Stimulated activated CD4-positive, alpha-beta T cell treated with anti-CD3 and anti-CD28 coated beads, Interleukin-4, amount 100 ng/mL, for 48 hours (primary cell): ENCODE measurements at regions not wholly inside any gene's neighbourhood (a gene's known extent, or its start where the extent isn't known, plus 50 kb on each side); places are given as distances from the start of the nearest gene placed in this dataset.

Experiments used
- DNase-seq, 2 donors: peaks; one replicate each; pipeline ENCODE4 v3.0.0-alpha.2; 2020; ENCODE audit warnings: low read depth in 2 of 2

GRCh38 chr17:45715787-45716186 is 68.3 kb upstream of the CRHR1 start:
- no peak for DNase-seq

DNA sequence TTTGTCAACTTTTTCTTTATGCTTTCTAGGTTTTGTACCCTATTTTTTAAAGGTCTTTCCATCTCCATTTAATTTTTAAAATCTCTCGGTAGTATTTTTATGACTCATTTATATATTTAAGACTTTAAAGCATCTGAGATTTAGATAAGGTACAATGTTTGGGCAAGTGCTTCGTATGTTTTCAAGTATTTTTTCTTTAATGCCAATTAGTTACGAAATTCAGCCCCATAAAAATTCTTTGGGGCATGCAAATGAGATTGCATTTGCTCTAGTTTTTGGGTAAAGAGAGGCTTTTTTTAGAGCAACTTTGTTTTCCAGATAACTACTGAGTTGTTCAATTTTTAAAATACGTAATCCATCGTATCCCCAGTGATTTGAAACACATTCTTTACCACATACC is 65.3 kb upstream of the CRHR1 start:
- no peak for DNase-seq

- no peak for DNase-seq
These were observed 64.6 kb upstream of the CRHR1 start for GRCh38 chr17:45719335-45720071.

DNA sequence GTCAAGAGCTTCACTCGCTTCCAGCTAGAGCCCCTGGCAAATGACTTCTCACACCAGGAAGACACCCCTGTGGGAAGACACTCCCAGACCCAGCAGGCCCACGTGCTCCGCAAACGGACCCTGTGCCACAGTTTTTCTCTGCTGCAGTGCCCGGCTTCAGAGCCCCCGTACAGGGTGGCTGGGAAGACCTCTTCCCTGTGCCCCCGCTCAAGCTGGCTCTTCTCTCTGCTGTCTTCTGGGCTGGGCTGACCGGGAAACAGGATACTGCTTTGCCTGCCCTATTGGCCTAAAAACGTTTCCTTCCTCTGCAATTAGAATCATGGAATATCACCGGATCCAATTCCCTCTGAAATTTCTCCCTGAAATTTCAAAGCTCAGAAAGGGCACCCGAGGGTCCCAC is 63.7 kb upstream of the CRHR1 start:
- DNase-seq, result no peak

DNA sequence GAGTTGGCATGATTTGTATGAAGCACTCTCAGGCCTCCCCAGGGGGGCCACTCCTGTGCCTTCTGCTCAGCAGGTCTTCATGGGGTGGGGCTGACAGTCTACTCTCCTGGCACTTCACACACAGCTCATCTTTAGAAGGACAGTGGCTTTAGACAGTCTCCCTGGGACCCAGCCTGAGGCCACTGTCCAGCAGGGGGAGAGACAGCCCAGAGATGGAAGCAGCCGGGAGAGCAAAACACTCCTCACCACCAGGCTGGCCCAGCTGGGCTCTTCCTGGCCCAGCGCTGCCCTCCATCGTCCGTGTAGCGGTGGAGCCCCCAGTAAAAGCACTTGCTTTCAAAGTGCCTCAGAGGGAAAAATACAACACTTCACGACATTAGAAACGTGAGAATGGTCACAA is 62.0 kb upstream of the CRHR1 start:
- no peak for DNase-seq

DNA sequence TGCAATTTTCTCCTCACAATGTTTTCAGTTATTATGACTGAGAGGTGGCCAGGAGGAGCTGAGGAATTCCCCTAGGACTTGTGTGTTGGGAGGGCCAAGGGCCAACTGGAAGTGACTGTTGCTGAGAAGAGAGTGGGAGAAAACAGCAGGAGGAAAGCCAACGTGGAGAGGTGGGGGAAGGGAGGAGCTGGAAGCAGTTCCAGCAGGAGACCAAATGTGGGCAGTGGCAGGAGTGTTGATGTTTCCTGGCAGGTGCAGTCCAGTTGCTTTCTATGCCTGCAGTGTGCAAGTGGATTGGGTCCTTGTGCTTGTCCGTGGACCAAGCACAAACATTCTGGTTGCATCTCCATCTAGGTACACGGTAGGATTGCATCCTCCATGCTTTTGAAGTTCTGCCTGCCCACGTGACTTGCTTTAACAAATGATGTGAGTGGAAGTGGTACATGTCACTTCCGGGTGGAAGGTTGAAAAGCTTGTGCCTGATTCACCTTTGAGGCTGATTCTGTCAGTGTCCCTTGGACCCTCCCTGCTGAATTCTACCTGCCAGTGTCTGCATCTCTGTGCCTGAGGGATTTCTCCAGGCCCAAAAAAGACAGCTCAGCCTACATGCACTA is 54.7 kb upstream of the CRHR1 start:
- no peak for DNase-seq

DNA sequence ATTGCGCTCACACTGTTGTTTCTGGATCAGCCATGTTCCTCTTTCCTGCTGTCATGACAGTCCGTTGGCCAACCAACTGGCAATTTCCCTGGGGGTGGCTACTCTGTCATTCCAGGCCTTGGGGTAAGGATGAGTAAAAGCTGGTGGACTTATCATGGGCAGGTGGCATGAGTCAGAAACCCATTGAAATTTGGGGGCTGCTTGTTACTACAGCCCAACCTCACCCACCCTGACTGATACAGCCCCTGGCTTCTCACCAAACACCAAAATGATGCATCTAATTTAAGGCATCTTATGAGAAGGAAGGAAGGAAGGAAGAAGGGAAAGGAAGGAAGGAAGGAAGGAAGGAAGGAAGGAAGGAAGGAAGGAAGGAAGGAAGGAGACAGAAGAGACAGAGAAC is 53.9 kb upstream of the CRHR1 start:
- no peak for DNase-seq

DNA sequence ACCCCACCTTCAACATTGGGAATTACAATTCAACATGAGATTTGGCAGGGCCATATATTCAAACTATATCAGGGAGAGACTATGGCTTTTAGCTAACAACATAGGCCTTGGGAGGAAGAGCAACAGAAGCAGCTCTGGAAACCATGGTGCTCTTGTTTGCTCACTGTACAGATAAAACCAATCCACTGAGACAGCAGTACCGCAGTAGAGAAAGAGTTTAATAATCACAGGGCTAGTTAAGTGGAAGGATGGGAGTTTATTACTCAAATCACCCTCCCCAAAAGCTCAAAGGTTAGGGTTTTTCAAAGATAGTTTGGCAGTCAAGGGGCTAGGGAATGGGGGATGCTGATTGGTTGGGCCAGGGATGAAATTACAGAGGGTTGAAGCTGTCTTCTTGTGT is 52.7 kb upstream of the CRHR1 start:
- no peak for DNase-seq

GRCh38 chr17:45732926-45733505 is 51.1 kb upstream of the CRHR1 start:
- DNase-seq, result no peak

- no peak for DNase-seq
These were observed 50.3 kb upstream of the CRHR1 start for GRCh38 chr17:45733781-45734180.
